ENCODE measurements at regions not wholly inside any gene's neighbourhood (a gene's known extent, or its start where the extent isn't known, plus 50 kb on each side); places are given as distances from the start of the nearest gene placed in this dataset.

- Histone ChIP-seq H3K27me3 (ENCODE audit: control insufficient read depth, low read length) (no peaks in the 10 kb centered on the region), H3K36me3 (ENCODE audit: control insufficient read depth, low read length) (no peaks in the 10 kb centered on the region), H3K4me2 (ENCODE audit: low read length) (no peak overlapping the region), H3K4me3 (ENCODE audit: low read length) (no peak overlapping the region), H4K20me1 (ENCODE audit: control insufficient read depth, insufficient read depth, low read depth, low read length) (no peaks in the 10 kb centered on the region), H3K27ac (ENCODE audit: low read depth, low read length) (no peak overlapping the region), H3K4me1 (ENCODE audit: control insufficient read depth, low read length) (no peaks in the 10 kb centered on the region), H3F3A (ENCODE audit: control insufficient read depth, insufficient read depth) (no peaks in the 10 kb centered on the region), H3K79me2 (ENCODE audit: control insufficient read depth, low read length) (no peaks in the 10 kb centered on the region), H3K9me3 (ENCODE audit: control insufficient read depth, insufficient read depth, low read length) (no peaks in the 10 kb centered on the region), H3K9me2 (replicated peaks; ENCODE audit: control insufficient read depth, low read length) (no peaks in the 10 kb centered on the region)
- TF ChIP-seq CTCF (IDR thresholded peaks at IDR 0.05; ENCODE audit: low read depth, low read length, poor library complexity, severe bottlenecking) (no peak), EZH2phosphoT487 (IDR thresholded peaks at IDR 0.05; ENCODE audit: borderline replicate concordance, low read length) (no peak)
Measured at GRCh38 chr1:103283841-103284669, 175.7 kb upstream of the COL11A1 start.

GRCh38 chr1:103283371-103283770 lies 175.0 kb upstream of the COL11A1 start:
- TF ChIP-seq CTCF (IDR thresholded peaks at IDR 0.05; ENCODE audit: low read depth, low read length, poor library complexity, severe bottlenecking) (no peak), EZH2phosphoT487 (IDR thresholded peaks at IDR 0.05; ENCODE audit: borderline replicate concordance, low read length) (no peak)
- H3K4me3 ChIP-seq (ENCODE audit: low read length), result no peak overlapping the region
- no peak overlapping the region for H3K4me2 ChIP-seq (ENCODE audit: low read length)
- H3K27ac ChIP-seq (ENCODE audit: low read depth, low read length), result no peak overlapping the region
- no peaks in the 10 kb centered on the region for H3K4me1 ChIP-seq (ENCODE audit: control insufficient read depth, low read length)
- H3F3A ChIP-seq (ENCODE audit: control insufficient read depth, insufficient read depth), result no peaks in the 10 kb centered on the region
- H3K9me2 ChIP-seq (replicated peaks; ENCODE audit: control insufficient read depth, low read length), result no peaks in the 10 kb centered on the region
- no peaks in the 10 kb centered on the region for H3K36me3 ChIP-seq (ENCODE audit: control insufficient read depth, low read length)
- H4K20me1 ChIP-seq (ENCODE audit: control insufficient read depth, insufficient read depth, low read depth, low read length), result no peaks in the 10 kb centered on the region
- H3K27me3 ChIP-seq (ENCODE audit: control insufficient read depth, low read length), result no peaks in the 10 kb centered on the region
- no peaks in the 10 kb centered on the region for H3K9me3 ChIP-seq (ENCODE audit: control insufficient read depth, insufficient read depth, low read length)
- H3K79me2 ChIP-seq (ENCODE audit: control insufficient read depth, low read length), result no peaks in the 10 kb centered on the region

DNA sequence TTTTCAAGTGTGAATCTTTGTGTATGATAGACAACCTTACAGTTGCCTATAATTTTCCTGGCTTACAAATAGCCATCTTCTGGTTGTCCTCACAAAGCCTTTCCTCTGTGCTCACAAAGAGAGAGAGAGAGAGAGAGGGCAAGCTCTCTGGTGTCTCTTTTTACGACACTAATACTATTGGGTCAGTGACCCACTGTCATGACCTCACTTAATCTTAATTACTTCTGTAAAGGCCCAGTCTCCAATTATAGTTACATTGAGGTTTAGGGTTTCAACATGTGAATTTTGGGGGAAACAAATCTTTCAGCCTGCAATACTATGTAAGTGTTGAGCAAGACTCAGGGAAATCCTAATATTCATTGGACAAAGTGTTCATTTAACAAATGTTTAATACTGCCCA lies 167.4 kb upstream of the COL11A1 start:
- H3K27me3 ChIP-seq (ENCODE audit: control insufficient read depth, low read length), result no peaks in the 10 kb centered on the region
- no peaks in the 10 kb centered on the region for H3K79me2 ChIP-seq (ENCODE audit: control insufficient read depth, low read length)
- H3K4me3 ChIP-seq (ENCODE audit: low read length), result no peak overlapping the region
- H3F3A ChIP-seq (ENCODE audit: control insufficient read depth, insufficient read depth), result no peaks in the 10 kb centered on the region
- no peaks in the 10 kb centered on the region for H3K36me3 ChIP-seq (ENCODE audit: control insufficient read depth, low read length)
- no peaks in the 10 kb centered on the region for H3K9me3 ChIP-seq (ENCODE audit: control insufficient read depth, insufficient read depth, low read length)
- H4K20me1 ChIP-seq (ENCODE audit: control insufficient read depth, insufficient read depth, low read depth, low read length), result no peaks in the 10 kb centered on the region
- no peak for TF ChIP-seq CTCF (IDR thresholded peaks at IDR 0.05; ENCODE audit: low read depth, low read length, poor library complexity, severe bottlenecking)
- no peak for TF ChIP-seq EZH2phosphoT487 (IDR thresholded peaks at IDR 0.05; ENCODE audit: borderline replicate concordance, low read length)
- no peaks in the 10 kb centered on the region for H3K9me2 ChIP-seq (replicated peaks; ENCODE audit: control insufficient read depth, low read length)
- no peak overlapping the region for H3K27ac ChIP-seq (ENCODE audit: low read depth, low read length)
- no peaks in the 10 kb centered on the region for H3K4me1 ChIP-seq (ENCODE audit: control insufficient read depth, low read length)
- H3K4me2 ChIP-seq (ENCODE audit: low read length), result no peak overlapping the region
